VCaP (cell line): ENCODE measurements at regions not wholly inside any gene's neighbourhood (a gene's known extent, or its start where the extent isn't known, plus 50 kb on each side); places are given as distances from the start of the nearest gene placed in this dataset.

ENCODE experiments used
- H3K27ac ChIP-seq: fragments of 450-650 bp; 2 replicates; pipeline ENCODE4 v1.5.1; 2017
- CTCF ChIP-seq: fragments of 450-650 bp; conservative IDR thresholded peaks from 2 replicates; pipeline ENCODE4 v1.5.1; 2017; ENCODE audit warnings: mild to moderate bottlenecking, moderate library complexity

GRCh38 chr10:6780008-6780677 lies 200.1 kb upstream of the PRKCQ start:
- no peak overlapping the region for H3K27ac ChIP-seq
- no peak for TF ChIP-seq CTCF

GRCh38 chr10:6778992-6779701 lies 199.1 kb upstream of the PRKCQ start:
- no peak for TF ChIP-seq CTCF
- H3K27ac ChIP-seq: no peak overlapping the region

GRCh38 chr10:6776170-6776569 lies 196.1 kb upstream of the PRKCQ start:
- no peak overlapping the region for H3K27ac ChIP-seq
- TF ChIP-seq CTCF: no peak

- no peak for TF ChIP-seq CTCF
- H3K27ac ChIP-seq: no peak overlapping the region
Observed at GRCh38 chr10:6774406-6774805, 194.3 kb upstream of the PRKCQ start.

- H3K27ac ChIP-seq: no peak overlapping the region
- no peak for TF ChIP-seq CTCF
Observed at GRCh38 chr10:6771331-6771730, 191.3 kb upstream of the PRKCQ start.

- H3K27ac ChIP-seq: no peak overlapping the region
- no peak for TF ChIP-seq CTCF
Observed at GRCh38 chr10:6770846-6771245, 190.8 kb upstream of the PRKCQ start.

- TF ChIP-seq CTCF: no peak
- H3K27ac ChIP-seq: no peak overlapping the region
Observed at GRCh38 chr10:6769704-6770417, 189.8 kb upstream of the PRKCQ start.
